Fibroblast of villous mesenchyme (primary cell): ENCODE measurements at regions not wholly inside any gene's neighbourhood (a gene's known extent, or its start where the extent isn't known, plus 50 kb on each side); places are given as distances from the start of the nearest gene placed in this dataset.

Experiments
- DNase-seq: peaks from one replicate; pipeline ENCODE4 v3.0.0-alpha.2; 2010; ENCODE audit warnings: low read depth
- H3K4me3 ChIP-seq: 2 replicates; pipeline ENCODE4 v1.5.1; 2011; ENCODE audit warnings: low read depth, mild to moderate bottlenecking, low read length
- CTCF ChIP-seq: IDR thresholded peaks from 2 replicates; pipeline ENCODE4 v1.5.1; 2012; ENCODE audit warnings: low read depth, mild to moderate bottlenecking, low read length; ENCODE audit not compliant: insufficient read depth

GRCh38 chr2:7819850-7820249 lies 862.0 kb upstream of the ID2 start:
- no peak overlapping the region for H3K4me3 ChIP-seq
- no peak for DNase-seq
- TF ChIP-seq CTCF: no peak

- no peak for TF ChIP-seq CTCF
- no peak overlapping the region for H3K4me3 ChIP-seq
Observed at GRCh38 chr2:7824211-7824610, 857.6 kb upstream of the ID2 start.

GRCh38 chr2:7825591-7826312 lies 856.1 kb upstream of the ID2 start:
- no peak for DNase-seq
- TF ChIP-seq CTCF: no peak
- H3K4me3 ChIP-seq: no peak overlapping the region

More at GRCh38 chr2:7824211-7824610, 857.6 kb upstream of the ID2 start:
- DNase-seq: no peak

- H3K4me3 ChIP-seq: no peak overlapping the region
- TF ChIP-seq CTCF: no peak
- no peak for DNase-seq
Observed at GRCh38 chr2:7826656-7827055, 855.2 kb upstream of the ID2 start.

- no peak for DNase-seq
- H3K4me3 ChIP-seq: no peak overlapping the region
Observed at GRCh38 chr2:7829241-7829640, 852.6 kb upstream of the ID2 start.

GRCh38 chr2:7830616-7831015 lies 851.2 kb upstream of the ID2 start:
- no peak overlapping the region for H3K4me3 ChIP-seq
- DNase-seq: no peak
- TF ChIP-seq CTCF: no peak

More at GRCh38 chr2:7829241-7829640, 852.6 kb upstream of the ID2 start:
- no peak for TF ChIP-seq CTCF

- no peak for DNase-seq
- H3K4me3 ChIP-seq: no peak overlapping the region
- TF ChIP-seq CTCF: no peak
Observed at GRCh38 chr2:7835151-7835550, 846.7 kb upstream of the ID2 start.
